HUES48 (cell line): ENCODE measurements at regions not wholly inside any gene's neighbourhood (a gene's known extent, or its start where the extent isn't known, plus 50 kb on each side); places are given as distances from the start of the nearest gene placed in this dataset.

ENCODE experiments used
- H3K27ac ChIP-seq: one replicate; pipeline ENCODE4 v1.7.0; 2013; ENCODE audit warnings: low read depth, low read length, inconsistent platforms
- H3K27me3 ChIP-seq: 2 replicates; pipeline ENCODE4 v1.6.1; 2013; ENCODE audit warnings: mild to moderate bottlenecking, low read length; ENCODE audit not compliant: control insufficient read depth, insufficient read depth
- H3K36me3 ChIP-seq: 2 replicates; pipeline ENCODE4 v1.6.1; 2013; ENCODE audit warnings: low read length; ENCODE audit not compliant: control insufficient read depth, insufficient read depth
- H3K4me1 ChIP-seq: 2 replicates; pipeline ENCODE4 v1.6.1; 2013; ENCODE audit warnings: mild to moderate bottlenecking, low read length; ENCODE audit not compliant: control insufficient read depth, insufficient read depth
- H3K4me3 ChIP-seq: 2 replicates; pipeline ENCODE4 v1.5.1; 2013; ENCODE audit warnings: mild to moderate bottlenecking, low read depth, low read length
- H3K9ac ChIP-seq: 2 replicates; pipeline ENCODE4 v1.6.1; 2013; ENCODE audit warnings: mild to moderate bottlenecking, low read depth, low read length, moderate library complexity
- H3K9me3 ChIP-seq: 2 replicates; pipeline ENCODE4 v1.6.1; 2013; ENCODE audit warnings: low read length; ENCODE audit not compliant: control insufficient read depth, insufficient read depth

- Histone ChIP-seq H3K4me3 (no peak overlapping the region), H3K9ac (no peak overlapping the region), H3K27me3 (no peaks in the 10 kb centered on the region), H3K27ac (no peak overlapping the region), H3K9me3 (no peaks in the 10 kb centered on the region), H3K4me1 (no peaks in the 10 kb centered on the region), H3K36me3 (no peaks in the 10 kb centered on the region)
Measured at GRCh38 chr18:47471784-47472183, 220.3 kb upstream of the SKOR2 start.

- H3K9ac ChIP-seq: no peak overlapping the region
- H3K27ac ChIP-seq: no peak overlapping the region
- no peaks in the 10 kb centered on the region for H3K27me3 ChIP-seq
- no peak overlapping the region for H3K4me3 ChIP-seq
- H3K4me1 ChIP-seq: no peaks in the 10 kb centered on the region
- H3K9me3 ChIP-seq: no peaks in the 10 kb centered on the region
- no peaks in the 10 kb centered on the region for H3K36me3 ChIP-seq
Measured at GRCh38 chr18:47470941-47471340, 219.5 kb upstream of the SKOR2 start.

- Histone ChIP-seq H3K9ac (no peak overlapping the region), H3K36me3 (no peaks in the 10 kb centered on the region), H3K27me3 (no peaks in the 10 kb centered on the region), H3K4me3 (no peak overlapping the region), H3K27ac (no peak overlapping the region), H3K9me3 (no peaks in the 10 kb centered on the region), H3K4me1 (no peaks in the 10 kb centered on the region)
Measured at GRCh38 chr18:47469576-47469975, 218.1 kb upstream of the SKOR2 start.

GRCh38 chr18:47461977-47462376, 210.5 kb upstream of the SKOR2 start:
- no peaks in the 10 kb centered on the region for H3K4me1 ChIP-seq
- H3K4me3 ChIP-seq: no peak overlapping the region
- H3K27ac ChIP-seq: no peak overlapping the region
- H3K36me3 ChIP-seq: no peaks in the 10 kb centered on the region
- no peak overlapping the region for H3K9ac ChIP-seq
- peaks cover 24% of the 10 kb centered on the region for H3K27me3 ChIP-seq
- no peaks in the 10 kb centered on the region for H3K9me3 ChIP-seq

- Histone ChIP-seq H3K4me3 (no peak overlapping the region), H3K36me3 (no peaks in the 10 kb centered on the region), H3K9ac (no peak overlapping the region), H3K4me1 (no peaks in the 10 kb centered on the region), H3K27ac (no peak overlapping the region), H3K9me3 (no peaks in the 10 kb centered on the region), H3K27me3 (peaks cover 24% of the 10 kb centered on the region)
Measured at GRCh38 chr18:47461406-47461948, 210.0 kb upstream of the SKOR2 start.

GRCh38 chr18:47458483-47458882, 207.0 kb upstream of the SKOR2 start:
- no peaks in the 10 kb centered on the region for H3K36me3 ChIP-seq
- peaks cover 23% of the 10 kb centered on the region for H3K27me3 ChIP-seq
- no peaks in the 10 kb centered on the region for H3K4me1 ChIP-seq
- H3K4me3 ChIP-seq: no peak overlapping the region
- H3K27ac ChIP-seq: no peak overlapping the region
- no peak overlapping the region for H3K9ac ChIP-seq
- H3K9me3 ChIP-seq: no peaks in the 10 kb centered on the region

GRCh38 chr18:47457614-47458013, 206.2 kb upstream of the SKOR2 start:
- Histone ChIP-seq H3K36me3 (no peaks in the 10 kb centered on the region), H3K27ac (no peak overlapping the region), H3K27me3 (peaks cover 17% of the 10 kb centered on the region), H3K9ac (no peak overlapping the region), H3K4me1 (no peaks in the 10 kb centered on the region), H3K9me3 (no peaks in the 10 kb centered on the region), H3K4me3 (no peak overlapping the region)

- Histone ChIP-seq H3K27ac (no peak overlapping the region), H3K27me3 (no peaks in the 10 kb centered on the region), H3K4me1 (no peaks in the 10 kb centered on the region), H3K9me3 (no peaks in the 10 kb centered on the region), H3K9ac (no peak overlapping the region), H3K4me3 (no peak overlapping the region), H3K36me3 (no peaks in the 10 kb centered on the region)
Measured at GRCh38 chr18:47453038-47453437, 201.6 kb upstream of the SKOR2 start.

- no peaks in the 10 kb centered on the region for H3K36me3 ChIP-seq
- no peaks in the 10 kb centered on the region for H3K27me3 ChIP-seq
- H3K27ac ChIP-seq: no peak overlapping the region
- H3K4me1 ChIP-seq: no peaks in the 10 kb centered on the region
- H3K9me3 ChIP-seq: peaks cover 14% of the 10 kb centered on the region
- no peak overlapping the region for H3K9ac ChIP-seq
- H3K4me3 ChIP-seq: no peak overlapping the region
Measured at GRCh38 chr18:47448956-47449355, 197.5 kb upstream of the SKOR2 start.

- no peaks in the 10 kb centered on the region for H3K27me3 ChIP-seq
- no peak overlapping the region for H3K4me3 ChIP-seq
- H3K4me1 ChIP-seq: no peaks in the 10 kb centered on the region
- H3K9ac ChIP-seq: no peak overlapping the region
- H3K9me3 ChIP-seq: peaks cover 12% of the 10 kb centered on the region
- H3K36me3 ChIP-seq: no peaks in the 10 kb centered on the region
- no peak overlapping the region for H3K27ac ChIP-seq
Measured at GRCh38 chr18:47441914-47442313, 190.5 kb upstream of the SKOR2 start.

- no peaks in the 10 kb centered on the region for H3K9me3 ChIP-seq
- H3K27me3 ChIP-seq: no peaks in the 10 kb centered on the region
- H3K4me3 ChIP-seq: no peak overlapping the region
- no peak overlapping the region for H3K9ac ChIP-seq
- H3K36me3 ChIP-seq: no peaks in the 10 kb centered on the region
- H3K27ac ChIP-seq: no peak overlapping the region
- H3K4me1 ChIP-seq: no peaks in the 10 kb centered on the region
Measured at GRCh38 chr18:47438001-47438400, 186.5 kb upstream of the SKOR2 start.

- Histone ChIP-seq H3K27me3 (no peaks in the 10 kb centered on the region), H3K27ac (no peak overlapping the region), H3K36me3 (no peaks in the 10 kb centered on the region), H3K4me3 (no peak overlapping the region), H3K9me3 (no peaks in the 10 kb centered on the region), H3K4me1 (no peaks in the 10 kb centered on the region), H3K9ac (no peak overlapping the region)
Measured at GRCh38 chr18:47436871-47437270, 185.4 kb upstream of the SKOR2 start.
